GM19239 (cell line): ENCODE measurements at regions not wholly inside any gene's neighbourhood (a gene's known extent, or its start where the extent isn't known, plus 50 kb on each side); places are given as distances from the start of the nearest gene placed in this dataset.

Source experiments
- DNase-seq: peaks from one replicate; pipeline ENCODE4 v3.0.0; 2011; ENCODE audit warnings: low spot score; ENCODE audit not compliant: insufficient read length
- FAIRE-seq: peaks from 2 replicates; lab custom pipeline; 2011; peaks lifted over from hg19 to GRCh38; lab: Jason Lieb, UNC

DNA sequence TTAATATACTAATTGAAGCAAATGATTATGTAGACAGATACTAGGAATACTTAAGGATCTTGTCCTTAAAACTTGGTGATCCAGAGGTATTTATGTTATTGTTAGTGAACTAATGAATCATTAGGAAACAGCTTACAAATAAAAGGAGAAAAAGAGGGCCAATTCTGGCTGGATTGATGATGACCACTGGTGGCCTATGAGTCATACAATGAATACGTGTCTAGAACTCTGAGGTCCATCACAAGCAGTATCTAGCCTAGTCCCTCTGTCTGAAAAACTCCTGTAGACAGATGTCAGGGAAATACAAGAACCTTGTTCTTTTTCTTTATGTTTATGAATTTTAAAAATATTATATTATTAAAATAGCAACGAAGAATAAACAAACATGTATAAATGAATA, 51.7 kb upstream of the RTL1 start:
- FAIRE-seq (no peak), DNase-seq (no peak)

- DNase-seq, result no peak
- no peak for FAIRE-seq
Measured at GRCh38 chr14:100962494-100962893, 59.0 kb upstream of the RTL1 start.

DNA sequence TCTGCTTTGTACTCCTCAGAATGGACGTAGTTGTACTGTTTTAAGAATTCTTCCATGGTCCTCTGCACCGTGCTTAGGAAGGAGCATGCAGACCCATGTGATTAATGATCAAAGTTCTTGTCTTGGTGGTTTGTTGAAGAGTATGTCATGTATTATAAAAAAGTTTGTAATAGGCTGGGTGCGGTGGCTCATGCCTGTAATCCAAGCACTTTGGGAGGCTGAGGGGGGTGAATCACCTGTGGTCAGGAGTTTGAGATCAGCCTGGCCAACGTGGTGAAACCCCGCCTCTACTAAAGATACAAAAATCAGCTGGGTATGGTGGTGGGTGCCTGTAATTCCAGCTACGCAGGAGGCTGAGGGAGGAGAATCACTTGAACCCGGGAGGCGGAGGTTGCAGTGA, 61.8 kb upstream of the RTL1 start:
- DNase-seq (no peak), FAIRE-seq (no peak)

- DNase-seq (no peak), FAIRE-seq (no peak)
Measured at GRCh38 chr14:100967178-100967577, 63.7 kb upstream of the RTL1 start.

DNA sequence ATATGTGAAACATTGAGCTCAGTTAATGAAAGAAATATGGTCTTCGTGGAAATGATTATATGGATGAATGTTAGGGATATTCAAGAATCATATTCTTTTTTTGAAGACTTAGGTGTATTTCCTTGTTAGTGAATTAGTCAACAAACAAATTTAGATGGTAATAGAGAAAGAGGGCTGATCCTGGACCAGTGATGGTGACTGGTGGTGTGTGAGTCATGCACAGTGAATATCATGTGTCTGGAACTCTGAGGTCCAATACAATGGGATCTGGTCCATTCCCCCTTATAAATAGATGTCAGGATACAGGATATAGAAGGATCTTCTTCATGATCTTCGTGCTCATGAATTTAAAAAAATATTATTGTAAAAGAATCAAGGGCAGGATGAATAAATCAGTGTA, 64.4 kb upstream of the RTL1 start:
- DNase-seq (no peak), FAIRE-seq (no peak)

DNA sequence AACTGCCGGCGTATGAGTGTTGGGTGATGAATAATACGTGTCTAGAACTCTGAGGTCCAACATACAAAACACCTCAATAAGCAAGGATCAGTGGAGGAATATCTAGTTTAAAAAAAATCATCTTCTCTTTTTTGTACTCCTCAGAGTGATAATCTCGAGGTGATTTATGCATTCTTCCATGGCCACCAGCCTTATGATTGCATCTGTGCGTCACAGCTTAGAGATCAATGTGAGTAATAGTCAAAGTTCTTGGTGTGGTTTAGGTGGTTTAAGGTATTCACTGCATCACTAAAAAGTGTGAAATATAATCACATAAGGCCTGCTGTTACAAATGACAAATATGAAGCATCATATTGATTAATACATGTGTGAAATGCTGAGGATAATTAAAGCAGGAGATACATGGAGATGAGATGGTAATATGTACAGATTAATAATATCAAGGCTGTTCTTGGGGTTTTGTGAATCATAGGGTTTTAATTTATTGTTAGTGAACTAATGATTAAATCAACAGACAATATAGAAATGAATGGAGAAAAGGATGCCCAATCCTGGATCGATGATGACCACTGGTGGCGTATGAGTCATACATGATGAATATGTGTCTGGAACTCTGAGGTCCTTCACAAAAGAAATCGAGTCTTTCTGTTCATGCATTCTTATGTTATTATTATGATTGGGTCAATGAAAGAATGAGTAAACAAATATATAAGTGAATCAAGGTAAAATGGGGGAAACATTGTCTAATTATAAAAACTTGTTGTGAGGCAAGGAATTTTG, 68.8 kb upstream of the RTL1 start:
- FAIRE-seq, result no peak
- no peak for DNase-seq

- no peak for FAIRE-seq
- DNase-seq, result no peak
Measured at GRCh38 chr14:100975671-100976070, 72.1 kb upstream of the RTL1 start.

DNA sequence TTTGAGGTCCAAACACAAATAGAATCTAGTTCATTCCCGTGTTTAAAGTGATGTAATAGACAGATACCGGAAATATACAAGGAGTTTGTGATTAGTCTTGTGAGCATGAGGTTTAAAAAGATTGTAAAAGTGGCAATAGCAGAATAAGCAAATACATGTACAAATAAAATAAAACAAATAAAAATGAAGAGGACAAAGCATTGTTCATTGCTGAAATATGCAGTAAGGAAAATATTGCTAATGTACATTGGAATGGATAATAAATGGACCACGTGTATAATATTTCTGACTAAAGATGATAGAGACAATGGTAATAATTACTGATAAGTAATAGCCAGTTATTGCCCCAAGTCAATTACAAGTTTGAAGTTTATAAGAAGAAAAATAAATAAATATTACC, 75.6 kb upstream of the RTL1 start:
- FAIRE-seq (no peak), DNase-seq (no peak)

- FAIRE-seq (no peak), DNase-seq (no peak)
Measured at GRCh38 chr14:100979780-100980179, 76.3 kb upstream of the RTL1 start.

DNA sequence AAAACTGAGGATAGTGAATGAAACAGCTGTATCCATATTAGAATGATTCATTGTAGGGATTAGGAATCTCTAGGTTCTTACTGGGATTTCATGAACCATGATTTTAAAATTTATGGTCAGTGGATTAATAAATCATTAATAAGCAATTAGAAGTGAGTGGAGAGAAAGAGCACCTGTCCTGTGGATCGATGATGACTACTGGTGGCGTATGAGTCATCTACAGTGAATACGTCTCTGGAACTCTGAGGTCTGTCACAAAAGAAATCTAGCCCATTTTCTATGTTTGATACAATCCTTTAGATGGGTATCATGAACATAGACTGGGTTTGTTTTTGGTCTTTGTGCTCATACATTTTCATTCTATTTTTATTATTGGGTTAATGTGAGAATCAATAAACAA, 77.3 kb upstream of the RTL1 start:
- no peak for DNase-seq
- FAIRE-seq, result no peak

DNA sequence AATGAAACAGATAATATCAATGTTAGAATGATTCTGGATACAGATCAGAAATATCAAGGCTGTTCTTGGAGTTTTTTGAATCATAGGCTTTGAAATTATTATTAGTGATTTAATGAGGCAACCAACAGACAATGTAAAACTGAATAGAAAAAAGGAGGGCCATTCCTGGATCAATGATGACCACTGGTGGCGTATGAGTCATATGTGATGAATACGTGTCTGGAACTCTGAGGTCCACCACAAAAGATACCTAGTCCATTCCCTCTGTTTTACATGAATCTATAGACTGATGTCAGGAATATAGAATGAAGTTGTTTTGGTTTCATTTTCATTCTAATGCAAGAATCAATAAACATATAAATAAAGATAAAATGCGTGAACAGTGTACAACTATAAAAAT, 78.3 kb upstream of the RTL1 start:
- DNase-seq, result no peak
- no peak for FAIRE-seq

- FAIRE-seq (no peak), DNase-seq (no peak)
Measured at GRCh38 chr14:100982353-100982752, 78.8 kb upstream of the RTL1 start.

- no peak for FAIRE-seq
- no peak for DNase-seq
Measured at GRCh38 chr14:100982762-100983161, 79.2 kb upstream of the RTL1 start.

- DNase-seq (no peak), FAIRE-seq (no peak)
Measured at GRCh38 chr14:100983710-100984109, 80.2 kb upstream of the RTL1 start.

DNA sequence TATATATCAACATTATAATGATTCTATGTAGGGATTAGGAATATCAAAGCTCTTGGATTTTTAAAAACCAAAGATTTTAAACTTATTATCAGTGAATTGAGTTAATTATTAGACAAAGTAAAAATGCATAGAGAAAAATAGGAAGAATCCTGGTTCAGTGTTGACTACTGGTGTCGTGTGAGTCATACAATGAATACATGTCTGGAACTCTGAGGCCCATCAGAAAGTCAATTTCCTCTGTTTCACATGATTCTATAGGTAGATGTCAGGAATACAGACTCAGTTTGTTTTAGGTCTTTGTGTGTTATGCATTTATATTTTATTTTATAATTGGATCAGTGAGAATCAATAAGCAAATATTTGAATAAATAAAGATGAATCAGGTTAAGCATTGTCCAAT, 84.5 kb upstream of the RTL1 start:
- FAIRE-seq (no peak), DNase-seq (no peak)

GRCh38 chr14:100988411-100988900, 84.9 kb upstream of the RTL1 start:
- no peak for DNase-seq
- no peak for FAIRE-seq

DNA sequence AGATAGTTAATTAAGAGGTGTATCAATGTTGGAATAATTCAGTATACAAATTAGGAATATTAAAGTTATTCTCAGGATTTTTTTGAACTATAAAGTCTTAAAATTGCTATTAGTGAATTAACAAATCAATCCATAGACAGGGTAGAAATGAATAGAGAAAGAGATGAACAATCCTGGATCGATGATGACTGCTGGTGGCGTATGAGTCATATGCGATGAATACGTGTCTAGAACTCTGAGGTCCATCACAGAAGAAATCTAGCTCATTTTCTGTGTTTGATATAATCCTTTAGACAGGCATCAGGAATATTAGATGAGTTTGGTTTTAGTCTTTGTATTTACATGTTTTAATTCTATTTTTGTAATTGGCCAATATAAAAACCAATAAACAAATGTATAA, 85.4 kb upstream of the RTL1 start:
- DNase-seq (no peak), FAIRE-seq (no peak)

- FAIRE-seq, result no peak
- DNase-seq, result no peak
Measured at GRCh38 chr14:100989924-100990323, 86.4 kb upstream of the RTL1 start.

DNA sequence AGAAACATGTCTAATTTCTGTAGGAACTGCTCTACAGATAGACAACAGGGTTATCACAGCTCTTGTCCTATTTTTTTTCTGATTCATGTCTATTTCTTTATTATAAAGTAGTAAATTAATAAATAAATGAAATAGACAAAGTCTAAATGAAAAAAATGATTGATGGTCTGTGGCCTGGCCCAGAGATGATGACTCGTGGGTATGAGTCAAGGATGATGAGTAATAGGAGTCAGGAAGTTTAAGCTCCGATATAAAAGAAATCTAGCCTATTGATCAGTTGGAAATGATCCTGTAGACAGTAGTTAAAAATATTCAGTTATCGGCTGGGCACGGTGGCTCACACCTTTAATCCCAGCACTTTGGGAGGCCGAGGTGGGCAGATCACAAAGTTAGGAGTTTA, 90.6 kb upstream of the RTL1 start:
- no peak for FAIRE-seq
- no peak for DNase-seq

GRCh38 chr14:100994756-100995330, 91.3 kb upstream of the RTL1 start:
- no peak for FAIRE-seq

GRCh38 chr14:101000711-101001250, 97.3 kb upstream of the RTL1 start:
- FAIRE-seq (no peak), DNase-seq (no peak)

More at GRCh38 chr14:100994756-100995330, 91.3 kb upstream of the RTL1 start:
- DNase-seq, result no peak
